ENCODE measurements at regions not wholly inside any gene's neighbourhood (a gene's known extent, or its start where the extent isn't known, plus 50 kb on each side); places are given as distances from the start of the nearest gene placed in this dataset.

- TF ChIP-seq, protein P1, sequence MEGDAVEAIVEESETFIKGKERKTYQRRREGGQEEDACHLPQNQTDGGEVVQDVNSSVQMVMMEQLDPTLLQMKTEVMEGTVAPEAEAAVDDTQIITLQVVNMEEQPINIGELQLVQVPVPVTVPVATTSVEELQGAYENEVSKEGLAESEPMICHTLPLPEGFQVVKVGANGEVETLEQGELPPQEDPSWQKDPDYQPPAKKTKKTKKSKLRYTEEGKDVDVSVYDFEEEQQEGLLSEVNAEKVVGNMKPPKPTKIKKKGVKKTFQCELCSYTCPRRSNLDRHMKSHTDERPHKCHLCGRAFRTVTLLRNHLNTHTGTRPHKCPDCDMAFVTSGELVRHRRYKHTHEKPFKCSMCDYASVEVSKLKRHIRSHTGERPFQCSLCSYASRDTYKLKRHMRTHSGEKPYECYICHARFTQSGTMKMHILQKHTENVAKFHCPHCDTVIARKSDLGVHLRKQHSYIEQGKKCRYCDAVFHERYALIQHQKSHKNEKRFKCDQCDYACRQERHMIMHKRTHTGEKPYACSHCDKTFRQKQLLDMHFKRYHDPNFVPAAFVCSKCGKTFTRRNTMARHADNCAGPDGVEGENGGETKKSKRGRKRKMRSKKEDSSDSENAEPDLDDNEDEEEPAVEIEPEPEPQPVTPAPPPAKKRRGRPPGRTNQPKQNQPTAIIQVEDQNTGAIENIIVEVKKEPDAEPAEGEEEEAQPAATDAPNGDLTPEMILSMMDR (conservative IDR thresholded peaks at IDR 0.05 in 1 of 2, IDR thresholded peaks at IDR 0.05 in 1 of 2; ENCODE audit: low read depth in 1 of 2, low read length in 2 of 2) = no peak
- TF ChIP-seq EZH2 (IDR thresholded peaks at IDR 0.05; ENCODE audit: low read length, missing control alignments) = no peak
- H3K4me3 ChIP-seq (replicated peaks in 1 of 4; ENCODE audit: control extremely low read depth in 1 of 4, insufficient read depth in 1 of 4, low read depth in 3 of 4, low read length in 4 of 4) = no peak overlapping the region
- H3K9me3 ChIP-seq (ENCODE audit: control insufficient read depth, insufficient read depth, low read depth, low read length) = no peaks in the 10 kb centered on the region
- no peak overlapping the region for H3K27ac ChIP-seq (ENCODE audit: insufficient read depth, low read length)
- H3K36me3 ChIP-seq (ENCODE audit: control insufficient read depth, insufficient read depth, low read length) = no peaks in the 10 kb centered on the region
- no peak overlapping the region for H3K4me2 ChIP-seq (ENCODE audit: extremely low read depth, insufficient read depth, low read length)
- DNase-seq (ENCODE audit: low read depth in 2 of 2) = no peak
- H3K4me1 ChIP-seq (ENCODE audit: control insufficient read depth, extremely low read depth, insufficient read depth, low read length) = no peaks in the 10 kb centered on the region
- H3K27me3 ChIP-seq (ENCODE audit: control insufficient read depth, insufficient read depth, low read length) = no peaks in the 10 kb centered on the region
- no peaks in the 10 kb centered on the region for H4K20me1 ChIP-seq (ENCODE audit: control insufficient read depth, extremely low read depth, insufficient read depth, low read length)
- no peaks in the 10 kb centered on the region for H3K79me2 ChIP-seq (ENCODE audit: control insufficient read depth, insufficient read depth, low read length)
- no peak overlapping the region for H3K9ac ChIP-seq (ENCODE audit: insufficient read depth, low read length)
- no peak overlapping the region for H2AFZ ChIP-seq (ENCODE audit: low read length)
Measured at GRCh38 chr15:31901501-31901900, 128.8 kb upstream of the CHRNA7 start.

GRCh38 chr15:31905054-31905453 is 125.3 kb upstream of the CHRNA7 start:
- no peak overlapping the region for H3K4me2 ChIP-seq (ENCODE audit: extremely low read depth, insufficient read depth, low read length)
- H3K9ac ChIP-seq (ENCODE audit: insufficient read depth, low read length) = no peak overlapping the region
- H2AFZ ChIP-seq (ENCODE audit: low read length) = no peak overlapping the region
- no peak for DNase-seq (ENCODE audit: low read depth in 2 of 2)
- H3K27ac ChIP-seq (ENCODE audit: insufficient read depth, low read length) = no peak overlapping the region
- no peaks in the 10 kb centered on the region for H3K36me3 ChIP-seq (ENCODE audit: control insufficient read depth, insufficient read depth, low read length)
- no peaks in the 10 kb centered on the region for H4K20me1 ChIP-seq (ENCODE audit: control insufficient read depth, extremely low read depth, insufficient read depth, low read length)
- no peak overlapping the region for H3K4me3 ChIP-seq (replicated peaks in 1 of 4; ENCODE audit: control extremely low read depth in 1 of 4, insufficient read depth in 1 of 4, low read depth in 3 of 4, low read length in 4 of 4)
- no peaks in the 10 kb centered on the region for H3K4me1 ChIP-seq (ENCODE audit: control insufficient read depth, extremely low read depth, insufficient read depth, low read length)
- no peaks in the 10 kb centered on the region for H3K9me3 ChIP-seq (ENCODE audit: control insufficient read depth, insufficient read depth, low read depth, low read length)
- no peak for TF ChIP-seq EZH2 (IDR thresholded peaks at IDR 0.05; ENCODE audit: low read length, missing control alignments)
- TF ChIP-seq, protein P1 (conservative IDR thresholded peaks at IDR 0.05 in 1 of 2, IDR thresholded peaks at IDR 0.05 in 1 of 2; ENCODE audit: low read depth in 1 of 2, low read length in 2 of 2) = no peak
- no peaks in the 10 kb centered on the region for H3K79me2 ChIP-seq (ENCODE audit: control insufficient read depth, insufficient read depth, low read length)
- H3K27me3 ChIP-seq (ENCODE audit: control insufficient read depth, insufficient read depth, low read length) = no peaks in the 10 kb centered on the region

DNA sequence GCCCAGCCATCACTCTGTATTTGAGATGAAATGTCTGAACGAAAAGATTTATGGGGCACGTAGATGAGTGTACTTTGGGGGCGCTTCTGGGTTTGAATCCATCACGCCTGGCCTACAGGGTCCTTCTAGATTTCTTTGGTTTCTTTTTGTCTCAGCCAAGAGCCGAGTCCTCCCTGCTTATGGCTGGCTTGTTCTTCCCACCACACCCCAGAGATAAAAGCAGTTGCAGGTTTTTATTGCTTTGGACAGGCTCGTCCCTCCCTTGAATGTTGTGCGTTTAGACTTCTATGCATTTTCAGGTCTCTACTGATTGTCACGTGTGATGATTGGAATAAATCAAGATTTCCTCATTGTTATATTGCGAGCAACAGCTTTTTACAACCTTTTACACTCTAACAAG is 104.8 kb upstream of the CHRNA7 start:
- H3K9me3 ChIP-seq (ENCODE audit: control insufficient read depth, insufficient read depth, low read depth, low read length) = no peaks in the 10 kb centered on the region
- no peaks in the 10 kb centered on the region for H3K36me3 ChIP-seq (ENCODE audit: control insufficient read depth, insufficient read depth, low read length)

More for the DNA sequence above, 104.8 kb upstream of the CHRNA7 start:
- Histone ChIP-seq H3K4me3 (replicated peaks in 1 of 4; ENCODE audit: control extremely low read depth in 1 of 4, insufficient read depth in 1 of 4, low read depth in 3 of 4, low read length in 4 of 4) (no peak overlapping the region), H4K20me1 (ENCODE audit: control insufficient read depth, extremely low read depth, insufficient read depth, low read length) (no peaks in the 10 kb centered on the region), H3K4me2 (ENCODE audit: extremely low read depth, insufficient read depth, low read length) (no peak overlapping the region), H3K79me2 (ENCODE audit: control insufficient read depth, insufficient read depth, low read length) (no peaks in the 10 kb centered on the region), H2AFZ (ENCODE audit: low read length) (no peak overlapping the region), H3K4me1 (ENCODE audit: control insufficient read depth, extremely low read depth, insufficient read depth, low read length) (no peaks in the 10 kb centered on the region), H3K27me3 (ENCODE audit: control insufficient read depth, insufficient read depth, low read length) (no peaks in the 10 kb centered on the region), H3K9ac (ENCODE audit: insufficient read depth, low read length) (no peak overlapping the region), H3K27ac (ENCODE audit: insufficient read depth, low read length) (no peak overlapping the region)
- DNase-seq (ENCODE audit: low read depth in 2 of 2) = no peak
- TF ChIP-seq, protein P1 (conservative IDR thresholded peaks at IDR 0.05 in 1 of 2, IDR thresholded peaks at IDR 0.05 in 1 of 2; ENCODE audit: low read depth in 1 of 2, low read length in 2 of 2) = no peak
- no peak for TF ChIP-seq EZH2 (IDR thresholded peaks at IDR 0.05; ENCODE audit: low read length, missing control alignments)
